H1 (cell line): ENCODE measurements at regions not wholly inside any gene's neighbourhood (a gene's known extent, or its start where the extent isn't known, plus 50 kb on each side); places are given as distances from the start of the nearest gene placed in this dataset.

Experiments
- CTCF ChIP-seq, 3 experiments: IDR thresholded peaks; 1 replicate in 2 of 3; 2 replicates in 1 of 3; pipeline versions ENCODE4 v1.5.1 to v1.6.1; 2011; ENCODE audit warnings: low read length in 3 of 3, mild to moderate bottlenecking in 3 of 3, inconsistent platforms in 2 of 3, low read depth in 1 of 3, moderate library complexity in 1 of 3; ENCODE audit not compliant: insufficient read depth in 1 of 3; ENCODE audit errors: control extremely low read depth in 1 of 3
- EZH2 ChIP-seq: fragments of 200-600 bp; sonication (generic); IDR thresholded peaks from 2 replicates; pipeline ENCODE4 v1.7.1; 2012; ENCODE audit warnings: low read depth, mild to moderate bottlenecking, moderate library complexity, low read length, inconsistent platforms; ENCODE audit not compliant: severe bottlenecking
- RAD21 ChIP-seq, 2 experiments: IDR thresholded peaks in 1 of 2; conservative IDR thresholded peaks in 1 of 2; 2 replicates each; pipeline ENCODE4 v1.6.1; 2011; ENCODE audit warnings: low read depth in 2 of 2, low read length in 2 of 2, improper control_type of control experiment in 1 of 2, inconsistent platforms in 1 of 2, mild to moderate bottlenecking in 1 of 2, moderate library complexity in 1 of 2

GRCh38 chr12:92417373-92417772, 271.7 kb upstream of the BTG1 start:
- TF ChIP-seq RAD21 (IDR thresholded peaks at IDR 0.05 in 1 of 2, conservative IDR thresholded peaks at IDR 0.05 in 1 of 2; ENCODE audit: low read depth in 2 of 2, low read length in 2 of 2) (no peak), CTCF (IDR thresholded peaks at IDR 0.05; ENCODE audit: control extremely low read depth in 1 of 3, insufficient read depth in 1 of 3, low read depth in 1 of 3, low read length in 3 of 3) (no peak), EZH2 (no peak)
